NB4 (cell line): ENCODE measurements at regions not wholly inside any gene's neighbourhood (a gene's known extent, or its start where the extent isn't known, plus 50 kb on each side); places are given as distances from the start of the nearest gene placed in this dataset.
A peak's percentile ranks its signal among the peaks of the same experiment; 100 is the strongest.
"Not testable (repeated sequence)": the region's sequence is repeated elsewhere in the genome, so short reads cannot be mapped to it uniquely, and the experiment has no call there.

Source experiments
- DNase-seq: peaks from one replicate; pipeline ENCODE4 v3.0.0; 2010; ENCODE audit warnings: low read depth
- H3K4me3 ChIP-seq: one replicate; pipeline ENCODE4 v1.5.1; 2011; ENCODE audit warnings: mild to moderate bottlenecking, low read depth, low read length, moderate library complexity
- CTCF ChIP-seq: IDR thresholded peaks from one replicate; pipeline ENCODE4 v1.5.1; 2012; ENCODE audit warnings: low read depth, low read length
- MAX ChIP-seq: IDR thresholded peaks from 2 replicates; pipeline ENCODE4 v1.6.1; 2011; ENCODE audit warnings: low read depth, low read length
- MYC ChIP-seq: IDR thresholded peaks from 2 replicates; pipeline ENCODE4 v1.6.1; 2011; ENCODE audit warnings: low read depth, low read length
- POLR2A ChIP-seq: IDR thresholded peaks from 2 replicates; pipeline ENCODE4 v1.6.1; 2011; ENCODE audit warnings: mild to moderate bottlenecking; ENCODE audit not compliant: insufficient read length; ENCODE audit errors: extremely low read depth

GRCh38 chr7:65225422-65226006 is 148.1 kb upstream of the ZNF92 start:
- DNase-seq, result no peak
- H3K4me3 ChIP-seq, result no peak overlapping the region
- TF ChIP-seq MAX, result no peak
- no peak for TF ChIP-seq MYC

- TF ChIP-seq CTCF (no peak), POLR2A (no peak), MYC (no peak), MAX (no peak)
- no peak overlapping the region for H3K4me3 ChIP-seq
- no peak for DNase-seq
These were observed 151.0 kb upstream of the ZNF92 start for GRCh38 chr7:65222655-65223054.

GRCh38 chr7:65221683-65222082 is 152.0 kb upstream of the ZNF92 start:
- H3K4me3 ChIP-seq, result no peak overlapping the region
- no peak for DNase-seq
- TF ChIP-seq POLR2A (no peak), CTCF (no peak), MAX (no peak), MYC (no peak)

GRCh38 chr7:65219623-65220022 is 154.0 kb upstream of the ZNF92 start:
- H3K4me3 ChIP-seq, result no peak overlapping the region
- TF ChIP-seq POLR2A (no peak), CTCF (no peak), MAX (no peak)
- no peak for DNase-seq

- no peak overlapping the region for H3K4me3 ChIP-seq
- DNase-seq, result peak; percentile 68
- no peak for TF ChIP-seq MYC
- TF ChIP-seq MAX, result 0 out of 2 replicates have a peak, but pooled peaks have one; percentile 32
- peak; percentile 77 for TF ChIP-seq CTCF
- TF ChIP-seq POLR2A, result no peak
These were observed 157.2 kb upstream of the ZNF92 start for GRCh38 chr7:65216469-65216868.

GRCh38 chr7:65213260-65213659 is 160.4 kb upstream of the ZNF92 start:
- not testable (repeated sequence) for DNase-seq, H3K4me3 ChIP-seq

GRCh38 chr7:65199221-65199620 is 174.4 kb upstream of the ZNF92 start:
- H3K4me3 ChIP-seq, DNase-seq: not testable (repeated sequence)

GRCh38 chr7:65193334-65194058 is 180.2 kb upstream of the ZNF92 start:
- not testable (repeated sequence) for H3K4me3 ChIP-seq, DNase-seq

GRCh38 chr7:65177041-65177440 is 170.6 kb upstream of the ERV3-1 start:
- DNase-seq, H3K4me3 ChIP-seq: not testable (repeated sequence)

GRCh38 chr7:65150105-65150504 is 143.6 kb upstream of the ERV3-1 start:
- not testable (repeated sequence) for DNase-seq

GRCh38 chr7:65146118-65146914 is 139.8 kb upstream of the ERV3-1 start:
- not testable (repeated sequence) for H3K4me3 ChIP-seq, DNase-seq

More at GRCh38 chr7:65150105-65150504, 143.6 kb upstream of the ERV3-1 start:
- H3K4me3 ChIP-seq, result not testable (repeated sequence)
